WERI-Rb-1 (cell line): ENCODE measurements at regions not wholly inside any gene's neighbourhood (a gene's known extent, or its start where the extent isn't known, plus 50 kb on each side); places are given as distances from the start of the nearest gene placed in this dataset.

Experiments used
- DNase-seq: peaks from one replicate; pipeline ENCODE4 v3.0.0-alpha.2; 2020
- H3K27ac ChIP-seq: fragments of 250-450 bp; sonication (Bioruptor Pico); 2 replicates; pipeline ENCODE4 v1.5.1; 2020; ENCODE audit warnings: mild to moderate bottlenecking, moderate library complexity
- H3K27me3 ChIP-seq: fragments of 250-450 bp; sonication (Bioruptor Pico); 2 replicates; pipeline ENCODE4 v1.5.1; 2021; ENCODE audit warnings: mild to moderate bottlenecking, low read depth, moderate library complexity; ENCODE audit not compliant: insufficient read depth, severe bottlenecking
- H3K36me3 ChIP-seq: fragments of 250-450 bp; sonication (Bioruptor Pico); 2 replicates; pipeline ENCODE4 v1.5.1; 2020; ENCODE audit warnings: mild to moderate bottlenecking, moderate library complexity
- H3K4me3 ChIP-seq: 2 replicates; pipeline ENCODE4 v1.5.1; 2011; ENCODE audit warnings: low read depth, mild to moderate bottlenecking, control low read depth, low read length
- H3K9me3 ChIP-seq: fragments of 250-450 bp; sonication (Bioruptor Pico); 2 replicates; pipeline ENCODE4 v1.5.1; 2021; ENCODE audit warnings: mild to moderate bottlenecking, moderate library complexity; ENCODE audit not compliant: severe bottlenecking
- TF ChIP-seq, protein P1 (sequence below): IDR thresholded peaks from 2 replicates; pipeline ENCODE4 v1.5.1; 2011; ENCODE audit warnings: low read depth, mild to moderate bottlenecking, control low read depth, inconsistent platforms, low read length

DNA sequence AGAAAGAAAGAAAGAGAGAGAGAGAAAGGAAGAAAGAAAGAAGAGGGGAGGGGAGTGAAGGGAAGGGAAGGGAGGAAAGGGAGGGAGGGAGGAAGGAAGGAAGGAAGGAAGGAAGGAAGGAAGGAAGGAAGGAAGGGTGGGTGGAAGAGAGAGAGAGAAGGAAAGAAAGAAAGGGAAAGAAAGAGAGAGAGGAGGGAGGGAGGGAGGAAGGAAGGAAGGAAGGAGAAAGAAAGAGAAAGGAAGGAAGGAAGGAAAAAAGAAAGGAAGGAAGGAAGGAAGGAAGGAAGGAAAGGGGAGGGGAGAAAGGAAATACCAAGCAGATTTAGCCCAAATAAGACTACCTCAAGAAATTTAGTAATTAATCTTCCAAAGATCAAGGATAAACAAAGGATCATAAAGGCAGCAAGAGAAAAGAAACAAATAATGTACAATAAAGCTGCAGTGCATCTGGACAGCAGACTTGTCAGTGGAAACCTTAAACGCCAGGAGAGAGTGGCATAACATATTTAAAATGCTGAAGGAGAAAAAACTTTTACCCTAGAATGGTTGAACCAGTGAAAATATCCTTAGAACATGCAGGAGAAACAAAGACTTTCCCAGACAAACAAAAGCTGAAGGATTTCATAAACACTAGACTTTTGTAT is 427.6 kb downstream of the TBL1XR1 start:
- no peak overlapping the region for H3K4me3 ChIP-seq
- no peaks in the 10 kb centered on the region for H3K9me3 ChIP-seq
- H3K27me3 ChIP-seq: no peaks in the 10 kb centered on the region
- no peak for DNase-seq
- no peaks in the 10 kb centered on the region for H3K36me3 ChIP-seq
- no peak overlapping the region for H3K27ac ChIP-seq
- TF ChIP-seq, protein P1, sequence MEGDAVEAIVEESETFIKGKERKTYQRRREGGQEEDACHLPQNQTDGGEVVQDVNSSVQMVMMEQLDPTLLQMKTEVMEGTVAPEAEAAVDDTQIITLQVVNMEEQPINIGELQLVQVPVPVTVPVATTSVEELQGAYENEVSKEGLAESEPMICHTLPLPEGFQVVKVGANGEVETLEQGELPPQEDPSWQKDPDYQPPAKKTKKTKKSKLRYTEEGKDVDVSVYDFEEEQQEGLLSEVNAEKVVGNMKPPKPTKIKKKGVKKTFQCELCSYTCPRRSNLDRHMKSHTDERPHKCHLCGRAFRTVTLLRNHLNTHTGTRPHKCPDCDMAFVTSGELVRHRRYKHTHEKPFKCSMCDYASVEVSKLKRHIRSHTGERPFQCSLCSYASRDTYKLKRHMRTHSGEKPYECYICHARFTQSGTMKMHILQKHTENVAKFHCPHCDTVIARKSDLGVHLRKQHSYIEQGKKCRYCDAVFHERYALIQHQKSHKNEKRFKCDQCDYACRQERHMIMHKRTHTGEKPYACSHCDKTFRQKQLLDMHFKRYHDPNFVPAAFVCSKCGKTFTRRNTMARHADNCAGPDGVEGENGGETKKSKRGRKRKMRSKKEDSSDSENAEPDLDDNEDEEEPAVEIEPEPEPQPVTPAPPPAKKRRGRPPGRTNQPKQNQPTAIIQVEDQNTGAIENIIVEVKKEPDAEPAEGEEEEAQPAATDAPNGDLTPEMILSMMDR: no peak

DNA sequence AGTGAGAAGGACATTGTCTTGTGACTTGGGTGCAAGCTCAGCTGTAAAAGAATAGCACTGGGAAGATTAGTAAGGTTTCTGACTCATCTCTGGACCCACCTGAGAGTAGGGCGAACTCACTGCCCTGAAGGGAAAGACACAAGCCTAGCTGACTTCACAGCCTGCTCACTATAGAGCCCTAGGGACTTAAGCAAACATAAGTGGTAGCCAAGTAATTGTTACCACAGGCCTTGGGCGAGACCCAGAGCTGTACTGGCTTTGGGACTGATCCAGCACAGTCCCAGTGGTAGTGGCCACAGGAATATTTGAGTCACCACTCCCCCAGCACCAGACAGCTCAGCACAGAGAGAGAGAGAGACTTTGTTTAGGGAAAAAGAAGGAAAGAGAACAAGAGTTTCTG is 429.9 kb downstream of the TBL1XR1 start:
- Histone ChIP-seq H3K36me3 (no peaks in the 10 kb centered on the region), H3K27me3 (no peaks in the 10 kb centered on the region), H3K4me3 (no peak overlapping the region), H3K9me3 (peaks cover 6% of the 10 kb centered on the region), H3K27ac (no peak overlapping the region)
- TF ChIP-seq, protein P1: no peak
- DNase-seq: no peak

DNA sequence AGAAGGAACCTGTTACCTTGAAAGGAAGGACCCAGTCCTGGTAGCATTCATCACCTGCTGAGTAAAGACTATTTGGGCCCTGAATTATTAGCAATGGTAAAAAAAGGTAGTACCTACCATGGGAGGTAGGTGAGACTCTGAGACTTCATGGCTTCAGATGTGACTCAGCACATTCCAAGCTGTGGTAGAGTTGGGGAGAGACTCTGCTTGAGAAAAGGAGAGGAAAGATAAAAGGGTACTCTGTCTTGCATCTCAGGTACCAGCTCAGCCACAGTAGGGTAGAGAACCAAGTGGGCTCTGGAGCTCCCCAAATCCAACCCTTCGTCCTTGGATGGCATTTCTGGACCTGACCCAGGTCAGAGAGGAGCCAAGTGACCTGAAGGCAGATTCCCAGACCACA is 430.4 kb downstream of the TBL1XR1 start:
- DNase-seq: no peak
- Histone ChIP-seq H3K27ac (no peak overlapping the region), H3K27me3 (no peaks in the 10 kb centered on the region), H3K36me3 (no peaks in the 10 kb centered on the region), H3K4me3 (no peak overlapping the region), H3K9me3 (peaks cover 6% of the 10 kb centered on the region)
- TF ChIP-seq, protein P1: no peak

DNA sequence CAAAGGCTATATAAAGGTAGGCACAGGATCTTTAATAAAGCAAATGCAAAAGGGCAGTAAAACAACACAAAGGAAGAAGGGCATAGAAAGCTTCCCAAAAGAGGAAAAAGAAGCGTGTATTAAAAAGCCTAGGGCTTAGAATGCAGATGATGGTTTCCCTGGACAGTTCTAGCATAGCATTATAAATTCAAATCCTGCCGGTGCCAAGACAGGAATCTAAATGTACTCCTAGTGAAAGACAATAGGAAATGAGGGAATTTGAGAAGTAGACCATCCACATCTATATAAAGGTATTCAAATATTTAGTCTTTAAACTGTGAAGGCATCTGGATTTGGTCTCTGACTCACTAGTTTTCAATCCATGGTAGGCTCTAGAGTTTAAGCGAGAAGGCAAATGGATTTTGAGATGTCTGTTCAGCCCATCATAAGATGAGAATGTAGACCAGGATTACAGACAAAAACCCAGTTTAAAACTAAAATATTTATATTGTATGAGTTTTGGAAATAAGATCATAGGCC is 431.8 kb downstream of the TBL1XR1 start:
- TF ChIP-seq, protein P1: no peak
- Histone ChIP-seq H3K36me3 (no peaks in the 10 kb centered on the region), H3K4me3 (no peak overlapping the region), H3K27me3 (no peaks in the 10 kb centered on the region), H3K9me3 (peaks cover 6% of the 10 kb centered on the region), H3K27ac (no peak overlapping the region)
- DNase-seq: no peak

DNA sequence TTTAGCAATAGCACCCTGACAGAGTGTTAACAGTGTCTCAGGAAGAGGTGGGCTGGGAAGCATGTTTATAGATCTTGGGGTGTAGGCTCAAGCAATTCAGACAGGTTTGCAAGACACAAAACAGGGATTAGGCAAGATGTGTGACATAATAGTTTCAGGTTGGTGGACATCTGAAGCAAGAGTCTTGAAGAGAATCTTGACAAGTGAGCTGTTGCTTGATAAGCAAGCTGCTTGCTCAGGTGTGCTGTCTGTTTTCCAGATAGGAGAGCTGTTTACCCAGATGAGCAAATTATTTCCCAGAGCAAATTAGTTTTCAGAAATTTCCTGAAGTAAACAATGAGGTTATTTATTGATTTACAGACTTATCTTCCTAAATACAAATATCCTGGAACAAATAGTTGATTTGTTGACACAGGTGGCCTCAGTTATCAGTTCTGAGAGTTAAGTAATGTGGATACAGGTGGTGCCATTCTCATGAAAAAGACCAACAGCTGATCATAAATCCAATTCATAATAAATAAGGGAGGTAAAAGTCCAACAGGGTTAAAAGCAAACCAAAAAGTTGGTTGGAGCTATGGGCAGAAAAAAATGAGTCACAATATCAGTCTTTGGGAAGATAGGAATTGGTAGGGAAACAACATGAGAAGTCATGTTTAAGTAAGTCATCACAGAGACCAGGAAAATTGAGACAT is 437.3 kb downstream of the TBL1XR1 start:
- TF ChIP-seq, protein P1: no peak
- no peak for DNase-seq
- Histone ChIP-seq H3K4me3 (no peak overlapping the region), H3K27me3 (no peaks in the 10 kb centered on the region), H3K36me3 (no peaks in the 10 kb centered on the region), H3K9me3 (peaks cover 6% of the 10 kb centered on the region), H3K27ac (no peak overlapping the region)
